Endodermal cell (in vitro differentiated cells): ENCODE measurements at regions not wholly inside any gene's neighbourhood (a gene's known extent, or its start where the extent isn't known, plus 50 kb on each side); places are given as distances from the start of the nearest gene placed in this dataset.
"Not testable (repeated sequence)": the region's sequence is repeated elsewhere in the genome, so short reads cannot be mapped to it uniquely, and the experiment has no call there.

Experiments used
- DNase-seq: peaks from one replicate; pipeline ENCODE4 v3.0.0-alpha.2; 2017
- H3K27ac ChIP-seq: 2 replicates; pipeline ENCODE4 v1.5.1; 2013; ENCODE audit warnings: mild to moderate bottlenecking, low read depth, low read length, moderate library complexity
- H3K27me3 ChIP-seq: 2 replicates; pipeline ENCODE4 v1.6.1; 2013; ENCODE audit warnings: mild to moderate bottlenecking, low read length, moderate library complexity; ENCODE audit not compliant: insufficient read depth, control insufficient read depth, poor library complexity, severe bottlenecking
- H3K36me3 ChIP-seq: 2 replicates; pipeline ENCODE4 v1.7.0; 2013; ENCODE audit warnings: mild to moderate bottlenecking, low read length, moderate library complexity; ENCODE audit not compliant: control insufficient read depth, insufficient read depth
- H3K4me1 ChIP-seq: one replicate; pipeline ENCODE4 v1.7.0; 2013; ENCODE audit warnings: low read length; ENCODE audit not compliant: control insufficient read depth, insufficient read depth
- H3K4me3 ChIP-seq: 2 replicates; pipeline ENCODE4 v1.5.1; 2013; ENCODE audit warnings: mild to moderate bottlenecking, low read length, moderate library complexity
- H3K9ac ChIP-seq: 2 replicates; pipeline ENCODE4 v1.6.1; 2013; ENCODE audit warnings: mild to moderate bottlenecking, low read length, moderate library complexity; ENCODE audit not compliant: poor library complexity, severe bottlenecking; ENCODE audit errors: extremely low read depth
- H3K9me3 ChIP-seq: 2 replicates; pipeline ENCODE4 v1.6.1; 2013; ENCODE audit warnings: mild to moderate bottlenecking, low read length, moderate library complexity; ENCODE audit not compliant: control insufficient read depth
- H3K27ac Mint-ChIP-seq: 2 replicates; pipeline ENCODE4 v1.8.0; 2020; ENCODE audit warnings: mixed read lengths
- H3K27me3 Mint-ChIP-seq: 2 replicates; pipeline ENCODE4 v1.8.0; 2021; ENCODE audit warnings: mild to moderate bottlenecking, mixed read lengths; ENCODE audit not compliant: insufficient read depth
- H3K36me3 Mint-ChIP-seq: 2 replicates; pipeline ENCODE4 v1.8.0; 2020; ENCODE audit warnings: low read depth, mixed read lengths
- H3K4me1 Mint-ChIP-seq: 2 replicates; pipeline ENCODE4 v1.8.0; 2020; ENCODE audit warnings: mixed read lengths
- H3K4me3 Mint-ChIP-seq: 2 replicates; pipeline ENCODE4 v1.8.0; 2020; ENCODE audit warnings: mild to moderate bottlenecking, moderate library complexity, mixed read lengths
- H3K9me3 Mint-ChIP-seq: 2 replicates; pipeline ENCODE4 v1.8.0; 2020; ENCODE audit warnings: mild to moderate bottlenecking, mixed read lengths
- WGBS, 2 experiments: methylation state at CpG; one replicate each; pipeline versions ENCODE4 v1.1.5 to v1.1.7; 2013; ENCODE audit warnings: missing lambda C conversion rate in 2 of 2, mixed read lengths in 1 of 2; ENCODE audit not compliant: insufficient coverage in 1 of 2, insufficient read length in 1 of 2; 5-methylcytosine and 5-hydroxymethylcytosine counted together
- TF ChIP-seq, protein P1 (sequence below): fragments of 200-600 bp; sonication (generic); conservative IDR thresholded peaks from 2 replicates; pipeline ENCODE4 v1.5.0; 2021; ENCODE audit warnings: antibody characterized with exemption, mild to moderate bottlenecking

DNA sequence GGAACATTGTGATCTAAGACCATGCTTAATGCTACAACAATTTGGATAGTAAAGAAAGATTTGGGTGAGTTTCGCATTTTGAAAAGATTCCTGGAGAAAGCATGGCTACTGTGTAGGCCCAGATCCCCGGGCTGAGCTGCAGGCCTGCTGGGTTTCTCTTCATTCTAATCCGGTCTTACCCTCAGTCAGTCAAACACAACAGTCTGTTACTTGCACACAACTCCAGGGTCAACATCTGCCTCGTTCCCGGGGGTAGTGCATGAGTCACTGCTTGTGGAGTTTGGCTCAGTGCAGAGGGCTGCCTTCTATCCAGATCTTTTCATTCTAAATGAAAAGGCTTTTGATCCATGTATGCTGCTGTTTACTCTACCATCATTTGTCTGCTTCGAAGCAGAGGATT, 60.4 kb upstream of the SEL1L start:
- TF ChIP-seq, protein P1, sequence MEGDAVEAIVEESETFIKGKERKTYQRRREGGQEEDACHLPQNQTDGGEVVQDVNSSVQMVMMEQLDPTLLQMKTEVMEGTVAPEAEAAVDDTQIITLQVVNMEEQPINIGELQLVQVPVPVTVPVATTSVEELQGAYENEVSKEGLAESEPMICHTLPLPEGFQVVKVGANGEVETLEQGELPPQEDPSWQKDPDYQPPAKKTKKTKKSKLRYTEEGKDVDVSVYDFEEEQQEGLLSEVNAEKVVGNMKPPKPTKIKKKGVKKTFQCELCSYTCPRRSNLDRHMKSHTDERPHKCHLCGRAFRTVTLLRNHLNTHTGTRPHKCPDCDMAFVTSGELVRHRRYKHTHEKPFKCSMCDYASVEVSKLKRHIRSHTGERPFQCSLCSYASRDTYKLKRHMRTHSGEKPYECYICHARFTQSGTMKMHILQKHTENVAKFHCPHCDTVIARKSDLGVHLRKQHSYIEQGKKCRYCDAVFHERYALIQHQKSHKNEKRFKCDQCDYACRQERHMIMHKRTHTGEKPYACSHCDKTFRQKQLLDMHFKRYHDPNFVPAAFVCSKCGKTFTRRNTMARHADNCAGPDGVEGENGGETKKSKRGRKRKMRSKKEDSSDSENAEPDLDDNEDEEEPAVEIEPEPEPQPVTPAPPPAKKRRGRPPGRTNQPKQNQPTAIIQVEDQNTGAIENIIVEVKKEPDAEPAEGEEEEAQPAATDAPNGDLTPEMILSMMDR, result no peak
- Mint-ChIP-seq H3K4me3 (no peak overlapping the region), H3K36me3 (no peaks in the 10 kb centered on the region), H3K9me3 (no peaks in the 10 kb centered on the region), H3K27me3 (no peaks in the 10 kb centered on the region), H3K4me1 (peaks cover 24% of the 10 kb centered on the region), H3K27ac (peak overlapping the region; percentile 33)
- Histone ChIP-seq H3K27me3 (no peaks in the 10 kb centered on the region), H3K36me3 (no peaks in the 10 kb centered on the region), H3K9ac (no peak overlapping the region), H3K4me1 (peaks cover 12% of the 10 kb centered on the region), H3K27ac (no peak overlapping the region), H3K9me3 (peaks cover 11% of the 10 kb centered on the region), H3K4me3 (no peak overlapping the region)
- DNase-seq, result peak; percentile 64
- 33 to 48% methylated on average over 3 to 6 of the region's 6 CpGs for WGBS, 2 experiments

DNA sequence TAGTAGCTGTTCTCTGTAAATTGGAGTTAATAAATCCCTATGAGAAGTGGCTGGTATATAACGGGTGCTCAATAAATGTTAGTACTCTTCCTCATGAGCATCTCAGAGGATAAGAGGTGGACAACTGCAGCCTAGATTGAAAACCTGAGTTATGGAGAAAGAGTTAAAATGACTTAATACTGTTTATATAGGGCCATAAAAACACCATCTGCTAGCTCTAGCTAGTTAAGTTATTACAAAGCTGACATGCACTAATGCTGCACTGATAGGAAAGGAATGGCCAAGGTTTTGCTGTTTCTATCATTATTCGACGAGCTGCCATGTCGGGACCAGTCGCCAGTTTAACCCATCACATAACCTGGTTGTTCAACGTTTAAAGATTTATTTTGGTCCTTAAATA, 72.0 kb upstream of the SEL1L start:
- Histone ChIP-seq H3K4me1 (no peaks in the 10 kb centered on the region), H3K9ac (no peak overlapping the region), H3K9me3 (peaks cover 3% of the 10 kb centered on the region), H3K36me3 (peaks cover 7% of the 10 kb centered on the region), H3K27ac (no peak overlapping the region), H3K27me3 (no peaks in the 10 kb centered on the region), H3K4me3 (no peak overlapping the region)
- WGBS, 2 experiments, result 90 to 93% methylated on average over 5 to 6 of the region's 6 CpGs
- H3K27me3 Mint-ChIP-seq, result peaks cover 4% of the 10 kb centered on the region
- H3K4me3 Mint-ChIP-seq, result no peak overlapping the region
- no peak for DNase-seq
- no peaks in the 10 kb centered on the region for H3K9me3 Mint-ChIP-seq
- no peaks in the 10 kb centered on the region for H3K36me3 Mint-ChIP-seq
- H3K4me1 Mint-ChIP-seq, result no peaks in the 10 kb centered on the region
- TF ChIP-seq, protein P1, result no peak
- H3K27ac Mint-ChIP-seq, result no peak overlapping the region

DNA sequence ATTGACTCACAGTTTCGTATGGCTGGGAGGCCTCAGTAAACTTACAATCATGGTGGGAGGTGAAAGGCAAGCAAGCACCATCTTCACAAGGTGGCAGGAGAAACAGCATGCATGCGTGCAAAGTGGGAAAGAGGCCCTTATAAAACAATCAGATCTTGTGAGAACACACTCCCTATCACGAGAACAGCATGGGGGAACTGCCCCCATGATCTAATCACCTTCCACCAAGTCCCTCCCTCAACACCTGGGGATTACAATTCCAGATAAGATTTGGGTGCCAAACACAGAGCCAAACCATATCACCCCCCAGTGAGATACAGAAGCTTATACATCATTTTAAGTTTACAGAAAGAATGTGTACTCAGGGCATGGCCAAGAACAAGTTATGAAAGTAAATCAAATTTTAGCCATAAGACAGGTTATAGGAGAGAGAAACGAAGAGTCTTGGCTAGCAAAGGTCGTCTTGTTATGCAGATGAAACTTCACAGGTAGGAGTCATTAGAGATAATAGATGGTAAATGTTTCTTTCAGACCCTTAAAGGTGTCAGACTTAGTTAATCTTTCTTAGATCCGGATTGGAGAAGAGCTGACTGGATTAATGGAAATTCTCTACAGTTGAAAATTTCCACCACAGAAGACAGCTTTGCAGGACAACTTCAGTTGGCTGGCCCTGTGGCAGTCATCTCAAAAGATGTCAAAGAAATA, 79.8 kb upstream of the SEL1L start:
- DNase-seq, result peak; percentile 89
- Mint-ChIP-seq H3K27me3 (no peaks in the 10 kb centered on the region), H3K27ac (peak overlapping the region; percentile 78), H3K4me1 (peaks cover 9% of the 10 kb centered on the region), H3K36me3 (peaks cover 27% of the 10 kb centered on the region), H3K9me3 (peaks cover 57% of the 10 kb centered on the region), H3K4me3 (no peak overlapping the region)
- no peaks in the 10 kb centered on the region for H3K4me1 ChIP-seq
- no peak overlapping the region for H3K27ac ChIP-seq
- 19 to 53% methylated on average over 4 to 6 of the region's 6 CpGs for WGBS, 2 experiments
- H3K36me3 ChIP-seq, result peaks cover 6% of the 10 kb centered on the region
- TF ChIP-seq, protein P1, result no peak
- H3K4me3 ChIP-seq, result peak overlapping the region; percentile 71
- peak overlapping the region; percentile 43 for H3K9ac ChIP-seq
- H3K9me3 ChIP-seq, result peaks cover 65% of the 10 kb centered on the region
- no peaks in the 10 kb centered on the region for H3K27me3 ChIP-seq

DNA sequence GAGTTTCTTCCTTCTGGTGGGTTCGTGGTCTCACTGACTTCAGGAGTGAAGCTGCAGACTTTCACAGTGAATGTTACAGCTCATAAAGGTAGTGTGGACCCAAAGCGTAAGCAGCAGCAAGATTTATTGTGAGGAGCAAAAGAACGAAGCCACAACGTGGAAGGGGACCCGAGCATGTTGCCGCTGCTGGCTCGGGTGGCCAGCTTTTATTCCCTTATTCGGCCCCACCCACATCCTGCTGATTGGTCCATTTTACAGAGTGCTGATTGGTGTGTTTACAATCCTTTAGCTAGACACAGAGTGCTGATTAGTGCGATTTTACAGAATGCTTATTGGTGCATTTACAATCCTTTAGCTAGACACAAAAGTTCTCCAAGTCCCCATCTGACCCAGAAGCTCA, 80.6 kb upstream of the SEL1L start:
- 92 to 95% methylated on average over 7 to 9 of the region's 9 CpGs for WGBS, 2 experiments
- H3K27me3 ChIP-seq, H3K36me3 ChIP-seq, H3K4me3 Mint-ChIP-seq, H3K4me1 ChIP-seq, H3K9ac ChIP-seq, DNase-seq, H3K4me1 Mint-ChIP-seq, H3K27me3 Mint-ChIP-seq, H3K27ac ChIP-seq: not testable (repeated sequence)
- Histone ChIP-seq H3K4me3 (peak overlapping the region; percentile 71), H3K9me3 (peaks cover 74% of the 10 kb centered on the region)
- peaks cover 57% of the 10 kb centered on the region for H3K9me3 Mint-ChIP-seq
- peak overlapping the region; percentile 78 for H3K27ac Mint-ChIP-seq
- peaks cover 27% of the 10 kb centered on the region for H3K36me3 Mint-ChIP-seq
